GM12891 (cell line): ENCODE measurements at regions not wholly inside any gene's neighbourhood (a gene's known extent, or its start where the extent isn't known, plus 50 kb on each side); places are given as distances from the start of the nearest gene placed in this dataset.

Experiments used
- POLR2A ChIP-seq: IDR thresholded peaks from 2 replicates; pipeline ENCODE4 v1.6.1; 2011; ENCODE audit warnings: low read depth, low read length, control low read depth
- POLR2AphosphoS5 ChIP-seq: IDR thresholded peaks from 2 replicates; pipeline ENCODE4 v1.6.1; 2011; ENCODE audit warnings: low read depth, low read length, control low read depth

GRCh38 chr2:186195696-186196095 lies 290.4 kb upstream of the ZC3H15 start:
- TF ChIP-seq POLR2A, result no peak
- TF ChIP-seq POLR2AphosphoS5, result no peak
